Esophagus squamous epithelium (tissue), 5 donors: ENCODE measurements at regions not wholly inside any gene's neighbourhood (a gene's known extent, or its start where the extent isn't known, plus 50 kb on each side); places are given as distances from the start of the nearest gene placed in this dataset.
"Not testable (repeated sequence)": the region's sequence is repeated elsewhere in the genome, so short reads cannot be mapped to it uniquely, and the experiment has no call there.

Experiments
- DNase-seq: peaks from one replicate; lab custom pipeline; 2025; lab: John Stamatoyannopoulos, UW
- H3K27ac ChIP-seq, 4 donors: fragments of 200-600 bp; sonication (generic); one replicate each; pipeline ENCODE4 v1.5.1; 2016 to 2019; ENCODE audit warnings: mild to moderate bottlenecking in 1 of 4
- H3K27me3 ChIP-seq, 4 donors: fragments of 200-600 bp; sonication (generic); 1 replicate in 3 of 4; 2 replicates in 1 of 4; pipeline versions ENCODE4 v1.5.1 to v1.6.0; 2017 to 2021; ENCODE audit warnings: antibody characterized with exemption in 1 of 4
- H3K36me3 ChIP-seq, 3 donors: fragments of 200-600 bp; sonication (generic); one replicate each; pipeline ENCODE4 v1.5.1; 2016 to 2019
- H3K4me1 ChIP-seq, 3 donors: fragments of 200-600 bp; sonication (generic); one replicate each; pipeline ENCODE4 v1.5.1; 2017 to 2019
- H3K4me3 ChIP-seq, 4 donors: fragments of 200-600 bp; sonication (generic); 1 replicate in 3 of 4; 2 replicates in 1 of 4; pipeline ENCODE4 v1.5.1; 2016 to 2019; ENCODE audit warnings: mild to moderate bottlenecking in 2 of 4, moderate library complexity in 1 of 4
- H3K9me3 ChIP-seq, 3 donors: fragments of 200-600 bp; sonication (generic); one replicate each; pipeline ENCODE4 v1.5.1; 2016 to 2019
- WGBS, 2 donors: methylation state at CpG; one replicate each; pipeline ENCODE4 v1.1.5; 2018; 5-methylcytosine and 5-hydroxymethylcytosine counted together
- intact Hi-C: fragments of 100-400 bp; cut with DNase I; formaldehyde crosslinking; loops from one replicate; pipeline ENCODE4 v1.15.0; 2022
- TF ChIP-seq, protein P1 (sequence below), 6 experiments: fragments of 450-650 bp in 4 of 6; fragments of 200-600 bp in 2 of 6; sonication (generic) in 2 of 6; IDR thresholded peaks; one replicate each; pipeline ENCODE4 v1.5.1; 2016 to 2019; ENCODE audit warnings: antibody characterized with exemption in 6 of 6, mild to moderate bottlenecking in 4 of 6, moderate library complexity in 4 of 6
- donor health status: DM: yes; HTN: yes; CAD: no.

DNA sequence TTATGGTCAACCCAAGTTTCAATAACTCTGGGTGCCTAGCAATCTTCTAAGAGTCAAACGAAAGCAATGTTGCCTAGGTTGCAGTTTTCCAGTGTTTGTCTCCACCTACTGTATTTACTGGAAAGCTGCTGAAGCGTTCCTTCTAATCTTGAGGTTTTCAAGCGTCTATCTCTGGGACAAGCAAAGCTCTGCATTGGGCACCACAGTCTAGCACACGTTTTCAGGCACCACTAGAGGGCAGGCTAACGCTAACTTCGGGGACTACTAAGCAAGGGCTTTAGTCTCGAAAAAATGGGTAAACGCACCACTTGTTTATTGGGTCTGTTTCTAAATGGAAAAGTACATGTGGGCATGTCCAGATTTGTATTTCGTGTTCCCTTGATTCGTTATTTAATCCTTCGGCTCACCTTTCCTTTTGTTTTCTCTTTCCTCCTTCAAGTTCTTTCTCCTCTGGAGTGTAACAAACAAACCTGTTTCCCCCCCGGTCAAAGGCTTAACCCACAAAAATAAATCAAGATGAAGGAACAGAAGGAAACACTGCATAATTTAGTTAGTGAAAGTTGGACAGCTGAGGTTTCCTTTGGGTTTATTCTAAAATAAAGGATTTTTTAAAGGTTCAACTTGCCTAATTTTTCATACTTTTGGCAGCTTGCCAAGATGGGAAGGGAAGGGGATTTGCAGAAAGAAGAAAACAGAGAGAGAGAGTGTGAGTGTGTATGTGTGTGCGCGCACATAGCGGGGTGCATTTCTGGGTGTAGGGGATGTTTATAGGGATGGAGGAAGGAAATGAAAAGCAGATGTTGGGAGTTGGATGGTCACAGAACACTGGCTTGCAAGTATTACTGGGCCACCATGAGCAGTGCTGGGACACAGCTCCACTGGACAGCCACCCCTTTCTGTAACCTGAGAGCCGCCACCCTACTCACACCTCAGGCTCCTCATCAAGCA lies 348.3 kb downstream of the GOLGA6L6 start:
- H3K27me3 ChIP-seq, DNase-seq, H3K4me3 ChIP-seq, intact Hi-C loops, H3K27ac ChIP-seq, H3K36me3 ChIP-seq, H3K9me3 ChIP-seq, H3K4me1 ChIP-seq: not testable (repeated sequence)
- WGBS, 2 donors, result 35 to 37% methylated on average over 16 of the region's 16 CpGs
- TF ChIP-seq, protein P1, sequence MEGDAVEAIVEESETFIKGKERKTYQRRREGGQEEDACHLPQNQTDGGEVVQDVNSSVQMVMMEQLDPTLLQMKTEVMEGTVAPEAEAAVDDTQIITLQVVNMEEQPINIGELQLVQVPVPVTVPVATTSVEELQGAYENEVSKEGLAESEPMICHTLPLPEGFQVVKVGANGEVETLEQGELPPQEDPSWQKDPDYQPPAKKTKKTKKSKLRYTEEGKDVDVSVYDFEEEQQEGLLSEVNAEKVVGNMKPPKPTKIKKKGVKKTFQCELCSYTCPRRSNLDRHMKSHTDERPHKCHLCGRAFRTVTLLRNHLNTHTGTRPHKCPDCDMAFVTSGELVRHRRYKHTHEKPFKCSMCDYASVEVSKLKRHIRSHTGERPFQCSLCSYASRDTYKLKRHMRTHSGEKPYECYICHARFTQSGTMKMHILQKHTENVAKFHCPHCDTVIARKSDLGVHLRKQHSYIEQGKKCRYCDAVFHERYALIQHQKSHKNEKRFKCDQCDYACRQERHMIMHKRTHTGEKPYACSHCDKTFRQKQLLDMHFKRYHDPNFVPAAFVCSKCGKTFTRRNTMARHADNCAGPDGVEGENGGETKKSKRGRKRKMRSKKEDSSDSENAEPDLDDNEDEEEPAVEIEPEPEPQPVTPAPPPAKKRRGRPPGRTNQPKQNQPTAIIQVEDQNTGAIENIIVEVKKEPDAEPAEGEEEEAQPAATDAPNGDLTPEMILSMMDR (IDR thresholded peaks at IDR 0.05), result peak in 1 of 6 experiments; percentile 42

DNA sequence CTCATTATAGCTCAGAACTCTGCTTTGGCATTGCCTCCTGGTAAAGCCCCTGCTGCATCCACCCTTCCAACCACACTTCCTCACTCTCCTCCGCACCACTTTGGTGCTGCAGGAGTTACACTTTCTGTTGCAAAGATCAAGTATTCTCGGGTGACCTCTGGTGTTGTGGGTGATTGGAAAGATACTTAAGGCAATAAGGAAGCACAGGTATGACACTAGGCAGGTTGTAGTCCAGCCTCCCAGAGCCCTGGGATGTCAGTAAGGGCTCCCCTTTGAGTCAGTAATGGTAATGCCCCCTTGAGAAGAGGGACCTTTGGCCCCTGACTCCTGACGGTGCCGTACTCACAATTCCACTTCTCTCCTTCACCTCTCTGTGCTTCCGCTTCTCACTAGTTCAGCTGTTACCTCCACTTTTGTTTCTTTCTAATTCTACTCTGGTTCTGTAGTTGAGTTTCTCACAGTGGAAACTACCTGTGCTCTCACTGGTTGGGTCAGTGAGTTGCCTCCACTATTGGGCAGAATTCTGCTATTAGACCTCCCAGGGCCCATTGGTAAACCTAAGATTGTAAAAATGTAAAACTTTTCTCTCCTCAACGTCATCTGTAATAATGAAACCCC lies 350.0 kb downstream of the GOLGA6L6 start:
- H3K36me3 ChIP-seq, H3K27me3 ChIP-seq, H3K9me3 ChIP-seq, H3K4me1 ChIP-seq, H3K27ac ChIP-seq, DNase-seq, H3K4me3 ChIP-seq, intact Hi-C loops: not testable (repeated sequence)
- WGBS, 2 donors, result 64 to 69% methylated on average over 5 to 6 of the region's 6 CpGs

DNA sequence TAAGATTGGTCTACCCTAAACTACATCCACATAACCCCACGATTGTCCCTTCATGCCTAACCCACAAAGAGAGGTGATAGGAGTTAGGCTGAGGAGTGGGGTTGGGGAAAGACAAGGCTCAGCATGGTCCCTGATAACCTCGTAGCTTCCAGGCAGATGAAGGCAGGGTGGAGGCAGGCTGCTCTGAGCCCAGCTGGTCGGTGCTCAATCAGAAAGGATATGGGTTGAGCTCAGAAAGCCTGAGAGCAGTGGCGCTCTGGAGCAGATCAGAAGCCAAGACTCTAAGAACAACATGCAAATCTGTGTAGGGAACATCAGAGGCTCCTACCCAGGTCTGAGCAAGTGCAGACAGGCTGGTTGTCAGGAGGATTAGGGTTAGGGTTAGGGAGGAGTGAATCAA lies 353.0 kb downstream of the GOLGA6L6 start:
- H3K27me3 ChIP-seq, intact Hi-C loops, H3K4me3 ChIP-seq, H3K36me3 ChIP-seq, H3K27ac ChIP-seq, H3K4me1 ChIP-seq, H3K9me3 ChIP-seq, DNase-seq: not testable (repeated sequence)
- WGBS, 2 donors, result 32 to 53% methylated on average over 4 of the region's 4 CpGs

DNA sequence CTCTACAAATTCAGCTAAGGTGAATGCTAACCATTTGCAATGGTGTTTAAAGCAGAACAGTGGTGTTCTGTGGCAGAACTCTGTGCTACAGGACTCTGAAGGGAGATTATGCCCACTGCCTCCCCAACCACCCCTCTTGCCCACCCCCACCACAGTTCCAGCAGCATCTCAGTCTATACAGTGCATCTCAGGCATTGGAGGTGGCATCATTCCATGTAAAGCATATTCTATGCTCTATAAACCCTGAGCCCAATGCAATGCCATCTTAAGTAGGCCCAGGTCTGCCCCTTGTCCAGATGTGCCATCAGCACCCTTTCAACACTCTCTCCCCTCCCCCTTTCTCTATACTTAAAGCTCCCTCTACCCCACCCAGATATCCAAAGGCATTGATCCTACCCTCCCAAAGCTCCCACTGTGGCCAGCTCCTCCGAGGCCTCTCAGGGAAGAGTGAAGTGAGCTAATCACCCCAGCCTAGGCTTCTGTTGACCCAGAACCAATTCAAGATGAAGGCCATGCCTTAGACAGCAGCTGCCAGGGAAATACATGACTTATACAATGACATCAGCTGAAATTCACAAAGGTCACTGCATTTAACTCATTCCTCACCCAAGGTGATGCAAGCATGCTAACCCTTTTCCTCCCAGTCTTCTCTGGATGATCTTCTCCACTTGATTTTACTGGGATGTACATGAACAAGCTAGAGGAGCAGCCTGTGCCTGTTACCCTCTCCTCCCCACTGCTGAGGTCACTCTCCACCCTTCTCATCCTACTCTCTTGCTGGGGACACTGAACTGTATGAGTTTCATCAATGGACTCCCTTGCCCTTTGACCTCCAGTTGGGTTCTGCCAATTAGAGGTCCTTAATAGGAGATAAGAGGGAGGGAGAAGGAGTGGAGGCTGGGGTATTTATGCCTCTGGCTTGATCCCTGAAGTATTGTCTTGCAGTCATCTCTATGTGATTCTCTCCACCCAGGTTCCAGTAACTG lies 353.9 kb downstream of the GOLGA6L6 start:
- DNase-seq, intact Hi-C loops, H3K27ac ChIP-seq, H3K9me3 ChIP-seq, H3K4me3 ChIP-seq, H3K36me3 ChIP-seq, H3K27me3 ChIP-seq, H3K4me1 ChIP-seq: not testable (repeated sequence)
- WGBS, 2 donors, result 56 to 91% methylated on average over 1 of the region's 1 CpG

DNA sequence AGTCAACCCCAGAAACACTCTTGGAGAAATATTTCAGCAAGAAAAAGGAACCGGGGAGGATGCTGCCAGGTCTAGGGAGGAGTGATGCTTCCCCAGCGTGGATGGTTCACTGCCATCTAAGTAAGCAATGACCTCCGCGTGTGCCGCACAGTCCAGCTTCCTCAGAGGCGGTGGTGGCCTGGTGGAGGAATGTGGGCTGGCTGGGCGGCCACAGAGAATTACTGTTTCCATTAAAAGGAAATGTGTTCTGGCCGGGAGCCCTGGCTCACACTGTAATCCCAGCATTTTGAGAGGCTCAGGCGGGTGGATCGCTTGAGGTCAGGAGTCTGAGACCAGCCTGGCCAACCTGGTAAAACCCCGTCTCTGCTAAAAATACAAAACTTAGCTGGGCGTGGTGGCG lies 356.7 kb downstream of the GOLGA6L6 start:
- H3K27me3 ChIP-seq, H3K9me3 ChIP-seq, H3K36me3 ChIP-seq, DNase-seq, H3K4me1 ChIP-seq, H3K4me3 ChIP-seq, H3K27ac ChIP-seq, intact Hi-C loops: not testable (repeated sequence)
- no CpG with 5 or more reads among the region's 13 CpGs for WGBS, 2 donors

DNA sequence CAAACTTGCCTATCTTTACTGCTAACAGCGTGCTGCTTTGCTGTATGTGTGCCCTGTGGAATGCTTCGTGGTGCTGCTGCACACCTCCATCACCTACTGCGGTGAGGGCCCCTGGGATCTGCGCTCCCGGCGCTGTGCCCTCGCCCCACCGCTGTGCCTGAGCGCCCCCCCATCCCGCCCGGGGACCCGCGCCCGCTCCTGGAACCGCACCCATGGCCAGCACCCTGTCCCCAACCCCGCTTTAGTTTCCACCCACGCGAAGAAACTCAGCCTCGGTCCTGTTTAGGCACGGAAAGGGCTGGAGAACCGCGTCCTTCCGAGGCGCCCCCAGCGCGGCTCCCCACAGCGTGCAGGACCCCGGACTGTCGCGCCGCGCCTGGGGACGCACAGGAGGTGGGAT lies 373.4 kb downstream of the GOLGA6L6 start:
- intact Hi-C loops, H3K36me3 ChIP-seq, DNase-seq, H3K27ac ChIP-seq, H3K27me3 ChIP-seq, H3K4me3 ChIP-seq, H3K9me3 ChIP-seq, H3K4me1 ChIP-seq: not testable (repeated sequence)
- 88 to 92% methylated on average over 1 to 3 of the region's 33 CpGs for WGBS, 2 donors

DNA sequence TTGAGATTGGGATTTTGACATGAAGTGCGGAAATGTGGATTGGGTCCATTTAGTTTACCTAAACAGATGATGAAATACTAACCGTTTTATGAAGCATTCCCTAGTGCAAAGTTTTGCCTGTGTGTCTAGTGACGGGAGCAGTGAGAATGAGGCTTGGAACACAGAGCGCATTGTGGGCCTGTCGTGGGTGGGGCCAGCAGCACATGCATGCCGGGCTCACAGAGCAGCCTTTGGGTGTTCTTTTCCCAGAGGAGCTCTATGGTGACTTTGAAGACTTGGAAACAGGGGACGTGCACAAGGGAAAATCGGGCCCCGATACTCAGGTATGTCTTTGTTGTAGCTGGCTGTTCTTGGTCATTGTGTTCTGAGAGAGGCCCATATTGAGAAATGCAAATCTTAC lies 388.1 kb downstream of the GOLGA6L6 start:
- DNase-seq, intact Hi-C loops, H3K4me3 ChIP-seq, H3K36me3 ChIP-seq, H3K9me3 ChIP-seq, H3K27ac ChIP-seq, H3K4me1 ChIP-seq, H3K27me3 ChIP-seq: not testable (repeated sequence)
- 72% methylated on average over 5 of the region's 9 CpGs; no CpG with 5 or more reads in 1 of the 2 donors for WGBS, 2 donors

DNA sequence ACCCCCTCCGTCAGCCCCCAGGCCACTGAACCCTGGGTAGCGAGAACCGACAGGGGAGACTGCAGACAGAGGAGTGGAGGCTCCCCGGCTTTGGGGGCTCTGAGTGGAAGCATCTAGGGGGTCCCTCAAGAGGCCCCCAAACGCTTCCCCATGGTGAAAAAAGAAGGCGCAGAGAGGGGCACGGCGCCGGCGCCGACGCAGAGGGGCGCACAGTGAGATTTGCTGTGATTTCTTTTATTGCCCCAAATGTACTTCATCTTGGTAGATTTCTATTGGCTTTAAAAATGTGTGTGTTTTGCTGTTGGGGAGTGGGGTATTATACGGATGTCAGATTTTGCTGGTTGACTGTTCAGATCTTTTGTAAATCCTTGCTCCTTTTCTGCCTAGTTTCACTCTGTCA lies 392.9 kb downstream of the GOLGA6L6 start:
- H3K27me3 ChIP-seq, DNase-seq, H3K4me3 ChIP-seq, H3K4me1 ChIP-seq, H3K36me3 ChIP-seq, intact Hi-C loops, H3K9me3 ChIP-seq, H3K27ac ChIP-seq: not testable (repeated sequence)
- 90% methylated on average over 9 of the region's 14 CpGs; no CpG with 5 or more reads in 1 of the 2 donors for WGBS, 2 donors

DNA sequence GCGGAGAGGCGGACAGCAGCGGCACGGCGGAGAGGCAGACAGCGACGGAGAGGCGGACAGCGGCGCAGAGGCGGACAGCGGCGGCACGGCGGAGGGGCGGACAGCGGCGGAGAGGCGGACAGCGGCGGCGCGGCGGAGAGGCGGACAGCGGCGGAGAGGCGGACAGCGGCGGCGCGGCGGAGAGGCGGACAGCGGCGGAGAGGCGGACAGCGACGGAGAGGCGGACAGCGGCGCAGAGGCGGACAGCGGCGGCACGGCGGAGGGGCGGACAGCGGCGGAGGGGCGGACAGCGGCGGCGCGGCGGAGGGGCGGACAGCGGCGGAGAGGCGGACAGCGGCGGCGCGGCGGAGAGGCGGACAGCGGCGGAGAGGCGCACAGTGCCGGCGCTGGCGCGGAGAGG lies 393.6 kb downstream of the GOLGA6L6 start:
- 87 to 91% methylated on average over 60 to 68 of the region's 73 CpGs for WGBS, 2 donors
- intact Hi-C loops, DNase-seq: not testable (repeated sequence)

DNA sequence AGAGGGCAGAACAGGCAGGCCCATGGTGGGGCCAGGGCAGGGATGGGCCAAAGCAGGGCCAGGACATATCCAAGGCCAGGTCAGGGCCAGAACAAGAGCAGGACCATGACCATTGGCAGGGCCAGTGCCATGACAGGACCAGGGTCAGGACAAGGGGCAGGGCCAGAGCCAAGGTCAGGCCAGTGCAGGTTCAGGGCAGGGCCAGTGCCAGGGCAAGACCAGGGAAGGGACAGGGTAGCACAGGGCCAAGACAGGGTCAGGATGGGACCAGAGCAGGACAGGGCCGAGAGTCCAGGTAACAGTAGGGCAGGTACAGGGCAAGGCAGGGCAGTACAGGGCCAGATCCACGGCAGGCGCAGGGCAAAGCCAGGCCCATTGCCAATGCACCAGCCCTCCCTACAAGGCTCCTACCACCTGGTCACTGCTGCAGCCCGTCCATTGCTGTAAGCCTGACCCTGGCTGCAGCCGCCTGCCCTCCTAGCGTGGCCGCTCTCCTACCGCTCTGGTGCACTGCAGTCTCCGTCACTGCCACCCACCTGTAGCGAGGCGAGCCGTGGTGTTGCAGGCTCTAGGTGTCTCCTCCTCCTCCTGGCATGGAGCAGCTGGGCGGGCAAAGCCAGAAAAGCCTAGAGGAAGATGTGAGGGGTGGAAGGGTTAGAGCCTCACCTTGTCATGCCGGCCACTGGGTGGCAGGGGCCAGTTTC lies 397.1 kb downstream of the GOLGA6L6 start:
- H3K4me1 ChIP-seq, H3K36me3 ChIP-seq, intact Hi-C loops, DNase-seq, H3K27me3 ChIP-seq, H3K27ac ChIP-seq, H3K9me3 ChIP-seq, H3K4me3 ChIP-seq: not testable (repeated sequence)
- WGBS, 2 donors, result no CpG with 5 or more reads among the region's 14 CpGs

More for the DNA sequence above, 393.6 kb downstream of the GOLGA6L6 start:
- H3K4me3 ChIP-seq, H3K9me3 ChIP-seq, H3K27ac ChIP-seq, H3K36me3 ChIP-seq, H3K27me3 ChIP-seq, H3K4me1 ChIP-seq: not testable (repeated sequence)

DNA sequence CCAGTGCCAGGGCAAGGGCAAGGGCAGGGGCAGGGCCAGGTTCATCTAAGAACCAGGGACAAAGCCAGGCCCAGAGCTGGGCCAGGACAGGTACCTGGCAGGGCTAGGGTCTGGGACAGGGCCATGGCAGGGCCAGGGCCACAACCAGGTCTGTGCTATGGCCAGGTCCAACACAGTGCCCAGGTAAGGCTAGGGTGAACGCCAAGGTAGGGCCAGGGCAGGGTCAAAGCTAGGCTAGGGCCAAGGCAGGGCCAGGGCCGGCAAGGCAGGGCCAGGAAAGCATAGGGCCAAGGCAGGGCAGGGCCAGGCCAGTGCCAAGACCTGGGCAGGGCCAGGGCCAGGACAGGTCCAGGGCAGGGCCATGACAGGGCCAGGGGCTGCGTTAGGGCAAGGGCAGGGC lies 398.7 kb downstream of the GOLGA6L6 start:
- DNase-seq, H3K9me3 ChIP-seq, H3K36me3 ChIP-seq, H3K27me3 ChIP-seq, H3K4me3 ChIP-seq, H3K27ac ChIP-seq, intact Hi-C loops, H3K4me1 ChIP-seq: not testable (repeated sequence)
- no CpG with 5 or more reads among the region's 3 CpGs for WGBS, 2 donors
